ENCODE measurements at regions not wholly inside any gene's neighbourhood (a gene's known extent, or its start where the extent isn't known, plus 50 kb on each side); places are given as distances from the start of the nearest gene placed in this dataset.

DNA sequence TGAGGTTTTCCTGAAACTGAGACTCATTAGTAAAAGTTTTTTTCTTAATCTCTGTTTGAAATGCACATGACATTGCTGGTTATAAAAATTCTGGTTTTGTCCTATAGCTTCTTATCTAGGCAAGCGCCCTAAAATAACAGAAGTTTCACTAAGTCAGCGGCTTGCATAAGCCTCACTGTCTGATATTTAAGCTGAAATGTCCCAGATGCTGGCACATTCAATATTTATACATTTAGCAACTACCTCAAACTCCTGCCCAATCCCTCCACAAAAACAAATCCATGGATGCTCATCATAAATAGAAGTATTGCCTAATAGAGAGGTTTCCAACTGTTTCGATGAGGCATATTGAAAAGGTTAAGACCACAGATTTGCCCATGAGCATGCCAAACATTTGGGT is 83.1 kb upstream of the EGR2 start:
- DNase-seq (ENCODE audit: low read depth in 2 of 2): peak; percentile 74 to 87
- TF ChIP-seq, protein P1, sequence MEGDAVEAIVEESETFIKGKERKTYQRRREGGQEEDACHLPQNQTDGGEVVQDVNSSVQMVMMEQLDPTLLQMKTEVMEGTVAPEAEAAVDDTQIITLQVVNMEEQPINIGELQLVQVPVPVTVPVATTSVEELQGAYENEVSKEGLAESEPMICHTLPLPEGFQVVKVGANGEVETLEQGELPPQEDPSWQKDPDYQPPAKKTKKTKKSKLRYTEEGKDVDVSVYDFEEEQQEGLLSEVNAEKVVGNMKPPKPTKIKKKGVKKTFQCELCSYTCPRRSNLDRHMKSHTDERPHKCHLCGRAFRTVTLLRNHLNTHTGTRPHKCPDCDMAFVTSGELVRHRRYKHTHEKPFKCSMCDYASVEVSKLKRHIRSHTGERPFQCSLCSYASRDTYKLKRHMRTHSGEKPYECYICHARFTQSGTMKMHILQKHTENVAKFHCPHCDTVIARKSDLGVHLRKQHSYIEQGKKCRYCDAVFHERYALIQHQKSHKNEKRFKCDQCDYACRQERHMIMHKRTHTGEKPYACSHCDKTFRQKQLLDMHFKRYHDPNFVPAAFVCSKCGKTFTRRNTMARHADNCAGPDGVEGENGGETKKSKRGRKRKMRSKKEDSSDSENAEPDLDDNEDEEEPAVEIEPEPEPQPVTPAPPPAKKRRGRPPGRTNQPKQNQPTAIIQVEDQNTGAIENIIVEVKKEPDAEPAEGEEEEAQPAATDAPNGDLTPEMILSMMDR (IDR thresholded peaks at IDR 0.05; ENCODE audit: low read depth, low read length): no peak
- H3K4me3 ChIP-seq (replicated peaks in 1 of 2; ENCODE audit: low read depth in 2 of 2, low read length in 2 of 2): no peak overlapping the region

DNA sequence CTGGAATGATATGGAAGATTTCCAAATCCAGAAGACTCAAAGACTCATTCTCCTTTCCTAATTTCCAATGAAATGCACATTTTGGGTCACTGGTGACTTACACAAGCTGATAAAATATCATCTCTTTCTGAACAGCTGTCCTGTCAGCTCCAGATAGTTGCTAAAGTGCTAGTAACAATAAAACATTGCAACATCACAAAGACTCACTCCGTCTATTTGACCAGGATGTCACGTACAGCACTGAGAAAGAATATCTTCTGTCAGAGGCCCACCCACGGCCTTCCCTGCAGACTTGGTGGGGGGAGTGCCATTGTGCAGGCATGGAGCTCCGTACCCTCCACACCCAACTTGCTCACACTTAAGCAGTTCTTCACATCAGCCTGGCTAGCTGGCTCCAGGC is 78.9 kb upstream of the EGR2 start:
- no peak overlapping the region for H3K4me3 ChIP-seq (replicated peaks in 1 of 2; ENCODE audit: low read depth in 2 of 2, low read length in 2 of 2)
- DNase-seq (ENCODE audit: low read depth in 2 of 2): peak; percentile 82 to 92
- TF ChIP-seq, protein P1 (IDR thresholded peaks at IDR 0.05; ENCODE audit: low read depth, low read length): no peak

DNA sequence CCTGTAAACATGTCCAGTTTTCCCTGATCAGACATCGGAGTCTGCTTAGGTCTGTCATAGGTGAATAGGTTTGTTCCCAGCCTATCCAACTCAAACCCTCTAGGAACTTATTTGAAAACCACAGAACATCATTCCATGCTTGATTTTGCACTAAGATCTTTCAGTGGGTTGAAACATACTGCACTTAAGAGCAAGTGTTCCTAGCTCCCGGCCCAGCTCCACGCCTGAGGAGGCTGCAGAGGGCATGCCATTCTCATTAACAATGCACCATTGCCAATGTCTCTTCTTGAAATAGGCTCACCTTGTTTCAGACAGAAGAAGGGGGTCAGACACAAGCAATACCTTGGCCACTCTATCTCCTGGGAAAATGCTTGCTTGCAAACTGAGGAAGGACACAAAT is 78.0 kb upstream of the EGR2 start:
- H3K4me3 ChIP-seq (replicated peaks in 1 of 2; ENCODE audit: low read depth in 2 of 2, low read length in 2 of 2): no peak overlapping the region
- TF ChIP-seq, protein P1 (IDR thresholded peaks at IDR 0.05; ENCODE audit: low read depth, low read length): no peak
- no peak for DNase-seq (ENCODE audit: low read depth in 2 of 2)

DNA sequence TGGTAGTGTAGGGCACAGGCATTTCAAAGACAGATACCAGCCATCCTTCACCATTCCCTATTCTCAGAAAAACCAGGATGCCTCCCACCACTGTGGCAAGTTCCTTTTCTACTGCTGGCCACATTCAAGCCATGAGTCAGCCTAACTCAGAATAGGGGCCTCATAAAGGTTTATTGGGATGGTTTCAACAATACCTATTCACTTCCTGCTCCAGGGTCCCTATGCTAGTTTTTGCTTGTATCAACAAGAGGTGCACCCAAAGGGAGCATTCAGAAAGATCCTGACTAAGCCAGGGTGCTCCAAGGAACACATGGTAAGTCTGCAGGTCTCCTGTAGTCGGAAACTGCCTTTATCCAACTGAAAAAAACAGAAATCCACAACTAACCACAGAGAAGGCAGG is 76.9 kb upstream of the EGR2 start:
- TF ChIP-seq, protein P1 (IDR thresholded peaks at IDR 0.05; ENCODE audit: low read depth, low read length): no peak
- no peak for DNase-seq (ENCODE audit: low read depth in 2 of 2)
- no peak overlapping the region for H3K4me3 ChIP-seq (replicated peaks in 1 of 2; ENCODE audit: low read depth in 2 of 2, low read length in 2 of 2)

DNA sequence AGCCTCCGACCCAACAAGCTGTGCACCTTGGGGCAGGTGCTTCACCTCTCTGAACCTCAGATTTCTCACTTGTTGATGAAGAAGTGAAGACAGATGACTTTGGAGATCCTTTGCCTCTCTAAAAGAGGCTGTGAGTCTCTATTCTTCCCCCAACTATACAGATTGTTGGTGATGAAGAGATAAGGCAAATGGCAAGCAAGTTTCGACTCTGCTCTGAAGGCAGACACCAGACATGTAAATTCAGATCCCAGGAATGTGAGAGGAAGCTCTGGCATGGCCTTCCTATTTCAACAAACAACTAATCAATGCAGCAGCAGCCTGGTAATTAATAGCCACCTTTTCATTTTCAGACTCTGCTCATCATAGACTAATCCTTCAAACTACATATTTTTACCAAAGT is 74.2 kb upstream of the EGR2 start:
- H3K4me3 ChIP-seq (replicated peaks in 1 of 2; ENCODE audit: low read depth in 2 of 2, low read length in 2 of 2): no peak overlapping the region
- TF ChIP-seq, protein P1 (IDR thresholded peaks at IDR 0.05; ENCODE audit: low read depth, low read length): no peak
- no peak for DNase-seq (ENCODE audit: low read depth in 2 of 2)

DNA sequence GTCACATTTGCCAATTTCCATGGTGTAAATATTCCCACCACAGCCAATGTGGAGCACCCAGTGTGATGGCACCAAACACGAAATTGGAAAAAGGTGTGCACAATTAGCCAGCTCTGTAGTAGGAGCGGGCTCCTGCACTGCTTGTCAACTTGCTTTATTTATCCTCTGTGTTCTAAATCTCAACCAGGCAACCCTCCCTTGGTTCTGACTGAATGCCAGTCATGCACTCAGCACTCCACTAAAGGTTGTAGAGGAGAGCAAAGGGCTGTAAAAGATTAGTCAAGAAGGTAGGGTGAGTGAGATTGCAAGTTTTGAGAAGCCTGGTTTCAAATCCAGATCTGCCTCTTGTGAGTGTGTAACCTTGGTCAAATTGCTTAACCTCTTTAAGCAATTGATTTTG is 71.5 kb upstream of the EGR2 start:
- TF ChIP-seq, protein P1 (IDR thresholded peaks at IDR 0.05; ENCODE audit: low read depth, low read length): no peak
- H3K4me3 ChIP-seq (replicated peaks in 1 of 2; ENCODE audit: low read depth in 2 of 2, low read length in 2 of 2): no peak overlapping the region
- no peak for DNase-seq (ENCODE audit: low read depth in 2 of 2)

DNA sequence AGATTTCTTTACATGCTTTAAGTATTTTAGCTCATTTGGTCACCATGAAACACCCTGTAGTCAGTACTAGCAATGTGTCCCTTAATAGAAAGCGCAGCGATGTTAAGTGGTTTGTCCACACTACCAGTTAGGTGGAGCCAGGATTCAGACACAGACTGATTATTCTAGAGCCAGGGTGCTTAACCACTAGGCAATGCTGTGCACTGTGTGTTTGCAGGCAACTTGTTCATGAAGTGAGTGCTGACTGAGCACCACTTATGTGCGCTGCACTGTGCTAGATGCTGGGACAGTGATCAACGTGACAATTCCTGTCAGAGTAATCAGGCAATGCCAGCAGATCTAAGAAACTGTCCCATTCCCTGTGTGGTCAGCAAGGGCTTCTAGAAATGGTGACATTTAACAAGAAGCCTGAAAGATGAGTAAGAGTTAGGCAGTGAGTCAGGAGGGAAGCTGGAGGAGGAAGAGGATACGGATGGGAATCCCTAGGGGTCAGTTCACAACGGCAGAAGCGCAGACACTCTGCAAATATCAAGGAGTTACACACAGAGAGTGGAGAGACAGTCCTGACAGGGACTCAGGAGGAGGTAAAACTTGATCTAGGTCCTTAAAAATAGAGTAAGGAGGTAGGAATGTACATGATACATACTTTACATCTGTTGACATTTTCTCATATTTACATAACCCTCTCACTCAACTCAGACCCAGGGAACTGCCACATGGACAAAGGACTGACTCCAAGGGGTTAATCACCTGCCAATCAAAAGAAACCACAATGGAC is 69.7 kb upstream of the EGR2 start:
- H3K4me3 ChIP-seq (replicated peaks in 1 of 2; ENCODE audit: low read depth in 2 of 2, low read length in 2 of 2): no peak overlapping the region
- DNase-seq (ENCODE audit: low read depth in 2 of 2): peak; percentile 38 to 85
- TF ChIP-seq, protein P1 (IDR thresholded peaks at IDR 0.05; ENCODE audit: low read depth, low read length): no peak
